GM21526 (cell line): ENCODE measurements at regions not wholly inside any gene's neighbourhood (a gene's known extent, or its start where the extent isn't known, plus 50 kb on each side); places are given as distances from the start of the nearest gene placed in this dataset.

ENCODE experiments used
- ATAC-seq: cut with Tn5 transposase; IDR thresholded peaks from one replicate; pipeline ENCODE4 v1.9.1; 2021; ENCODE audit warnings: moderate library complexity; ENCODE audit not compliant: unreplicated experiment, low FRiP score

DNA sequence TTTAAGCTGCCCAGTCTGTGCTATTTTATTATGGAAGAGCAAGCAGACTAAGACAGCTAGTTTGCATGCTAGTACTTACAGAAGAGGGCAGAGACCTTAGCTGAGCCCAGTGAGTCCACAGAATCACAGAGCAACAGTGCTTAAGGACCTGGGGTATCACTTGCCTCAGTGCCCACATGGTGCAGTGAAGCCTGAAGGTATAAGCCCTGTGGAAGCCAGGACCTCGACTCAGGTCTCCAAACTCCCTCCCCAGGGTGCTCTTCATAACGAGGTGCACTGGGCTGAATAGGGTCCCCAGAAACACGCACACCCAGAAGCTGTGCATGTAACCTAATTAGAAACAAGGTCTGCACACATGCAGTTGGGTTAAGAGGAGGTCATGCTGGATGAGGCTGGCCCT is 718.1 kb downstream of the GALR1 start:
- no peak for ATAC-seq

DNA sequence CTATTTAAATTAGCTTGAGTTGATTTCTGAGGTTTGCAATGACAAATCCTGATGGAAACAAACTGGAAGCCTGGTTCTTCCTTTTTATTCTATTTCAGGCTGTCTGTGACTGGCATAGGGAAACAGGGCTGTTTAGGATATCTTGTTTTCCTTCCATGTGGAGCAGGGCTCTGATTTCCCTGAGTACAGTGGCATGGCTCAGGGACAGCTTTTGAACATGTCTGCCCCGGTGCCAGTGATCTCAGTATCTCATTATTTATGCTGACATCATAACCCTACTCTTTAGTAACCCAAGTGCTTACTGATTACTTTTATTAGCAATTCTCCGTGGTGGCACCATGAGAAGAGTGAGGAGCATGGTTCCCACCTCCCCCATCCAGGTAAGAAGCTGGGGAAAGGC is 720.3 kb downstream of the GALR1 start:
- no peak for ATAC-seq

DNA sequence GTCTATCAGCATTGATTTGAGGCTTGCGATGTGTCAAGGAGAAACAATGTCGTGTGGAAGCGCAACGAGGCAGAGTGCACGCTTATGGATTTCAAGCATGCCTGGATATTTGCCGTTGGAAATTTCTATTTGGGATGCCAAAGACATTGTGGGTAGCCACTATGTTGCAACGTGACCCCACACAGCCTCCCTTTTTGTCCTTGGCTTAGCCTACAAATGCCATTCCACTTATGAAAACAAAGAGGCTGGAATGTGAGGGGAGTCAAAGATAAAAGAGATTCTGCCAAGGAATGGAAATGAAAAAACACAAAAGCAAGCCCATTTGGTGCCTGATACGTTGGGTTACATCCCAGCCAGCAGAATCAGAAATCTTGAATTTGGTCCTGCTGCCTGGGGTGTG is 721.2 kb downstream of the GALR1 start:
- no peak for ATAC-seq

DNA sequence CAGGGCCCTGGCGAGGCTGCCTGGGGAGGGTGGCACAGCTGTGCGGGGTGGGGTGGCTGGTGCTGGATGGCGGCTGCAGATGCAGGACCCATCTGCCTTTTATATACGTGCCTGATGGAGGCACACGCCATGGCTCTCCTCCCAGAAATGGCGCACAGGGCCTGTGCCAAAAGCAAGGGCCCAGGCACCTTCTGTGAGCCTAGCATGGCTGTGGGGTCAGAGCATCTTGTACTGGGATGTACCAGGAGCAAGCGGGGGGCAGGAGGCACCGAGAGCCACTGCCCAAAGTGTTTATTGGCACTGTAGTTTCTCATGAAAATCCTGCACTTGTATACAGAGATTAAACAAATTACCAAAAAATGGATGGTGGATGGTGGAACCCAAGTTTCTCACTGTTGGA is 724.1 kb downstream of the GALR1 start:
- ATAC-seq, result no peak

DNA sequence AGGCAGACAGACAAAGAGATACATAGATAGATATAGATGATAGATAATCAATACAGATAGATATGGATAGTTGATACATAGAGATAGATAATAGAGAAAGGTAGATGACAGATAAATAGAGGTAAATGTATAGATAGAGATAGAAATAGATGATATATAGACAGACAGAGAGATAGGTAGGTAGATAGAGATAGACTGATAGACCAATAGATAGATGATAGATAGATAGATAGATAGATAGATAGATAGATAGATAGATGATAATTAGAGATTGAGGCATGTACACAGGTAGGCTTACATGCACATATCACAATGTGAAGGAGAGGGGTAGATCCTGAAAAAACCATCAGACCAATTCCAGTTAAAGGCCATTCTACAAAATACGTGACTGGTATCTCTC is 724.7 kb downstream of the GALR1 start:
- no peak for ATAC-seq

DNA sequence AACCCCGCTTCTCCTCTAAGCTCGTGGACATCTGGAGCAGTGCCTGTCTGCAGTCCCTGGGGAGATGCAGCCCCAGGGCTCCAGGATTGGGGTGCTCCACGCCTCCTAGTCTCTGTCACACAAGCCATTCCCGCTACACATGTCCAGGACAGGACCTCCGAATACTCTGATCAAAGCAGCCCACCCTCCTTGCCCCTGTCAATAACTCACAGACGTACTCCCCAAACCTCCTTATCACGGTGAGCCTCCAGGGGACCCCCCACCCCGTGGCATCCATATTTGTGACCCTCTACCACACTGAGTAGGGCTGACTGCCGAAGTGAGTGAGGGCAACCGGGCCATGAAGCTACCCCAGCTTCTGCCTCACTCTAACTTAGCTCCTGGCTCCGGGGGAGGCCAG is 727.7 kb downstream of the GALR1 start:
- ATAC-seq, result no peak

DNA sequence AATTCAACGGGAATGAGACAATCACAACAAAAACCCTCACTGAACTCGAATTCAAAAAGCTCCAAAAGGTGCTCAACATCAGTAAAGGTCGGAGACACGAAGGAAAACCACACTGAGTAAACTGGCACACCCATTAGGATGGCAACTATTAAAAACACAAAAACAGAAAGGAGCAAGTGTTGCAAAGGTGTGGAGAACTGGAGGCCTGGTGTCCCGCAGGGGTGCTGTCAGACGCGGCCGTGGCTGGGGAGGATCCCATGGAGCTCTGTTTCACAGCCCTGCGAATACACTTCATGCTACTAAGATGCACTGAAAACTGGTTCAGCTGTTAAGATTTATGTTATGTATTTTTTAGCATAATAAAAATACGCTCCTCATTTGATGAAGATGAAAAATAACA is 730.6 kb downstream of the GALR1 start:
- no peak for ATAC-seq

DNA sequence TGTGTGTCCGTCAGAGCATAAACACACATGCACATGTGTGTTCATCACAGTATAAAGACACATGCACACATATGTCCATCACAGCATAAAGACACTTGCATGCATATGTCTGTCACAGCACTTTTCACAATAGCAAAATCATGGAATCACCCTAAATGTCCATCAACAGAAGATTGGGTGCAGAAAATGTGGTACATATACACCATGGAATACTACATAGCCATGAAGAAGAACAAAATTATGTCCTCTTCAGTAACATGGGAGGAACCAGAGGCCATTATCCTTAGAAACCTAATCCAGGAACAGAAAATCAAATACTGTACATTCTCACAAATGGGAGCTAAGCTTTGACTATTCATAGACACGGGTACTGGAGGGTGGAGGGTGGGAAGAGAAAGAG is 732.2 kb downstream of the GALR1 start:
- no peak for ATAC-seq

DNA sequence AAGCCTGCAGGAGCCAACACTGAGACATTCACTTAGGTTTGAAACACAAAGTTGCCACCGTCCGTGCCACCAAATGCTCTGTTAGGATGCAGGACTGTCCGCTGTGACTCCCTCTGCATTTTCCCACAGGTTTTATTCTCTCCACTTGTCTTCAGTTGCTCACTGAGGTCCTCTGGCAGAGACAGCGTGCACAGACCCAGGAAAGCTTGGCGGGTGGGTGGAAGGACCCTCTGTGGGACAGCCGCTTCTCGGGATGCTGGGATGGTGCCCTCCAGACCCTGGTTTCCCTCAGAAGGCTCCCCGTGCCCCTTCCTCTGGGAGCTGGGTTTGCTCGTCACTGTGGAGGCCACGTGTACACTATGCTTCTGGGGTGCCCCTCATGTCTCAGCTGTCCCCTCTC is 733.6 kb downstream of the GALR1 start:
- no peak for ATAC-seq

DNA sequence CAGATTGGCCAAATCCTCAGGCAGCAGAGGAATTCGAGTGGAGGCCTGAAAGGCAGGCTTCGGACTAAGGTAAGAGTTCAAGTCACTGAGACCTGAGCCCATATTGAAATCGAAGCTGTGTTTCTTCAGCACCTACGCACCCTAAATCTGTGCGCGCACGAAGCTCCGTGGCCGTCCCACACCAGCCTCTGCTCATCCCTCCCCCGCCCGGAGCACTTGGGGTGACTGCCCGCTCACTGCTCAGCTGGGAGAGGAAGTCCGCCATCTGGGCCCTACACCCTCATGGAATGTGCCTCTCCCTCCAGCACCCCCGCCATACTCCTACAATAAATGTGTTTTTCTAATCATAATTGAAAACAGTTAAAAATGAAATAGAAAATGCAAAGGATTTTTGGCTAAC is 734.5 kb downstream of the GALR1 start:
- ATAC-seq, result no peak

DNA sequence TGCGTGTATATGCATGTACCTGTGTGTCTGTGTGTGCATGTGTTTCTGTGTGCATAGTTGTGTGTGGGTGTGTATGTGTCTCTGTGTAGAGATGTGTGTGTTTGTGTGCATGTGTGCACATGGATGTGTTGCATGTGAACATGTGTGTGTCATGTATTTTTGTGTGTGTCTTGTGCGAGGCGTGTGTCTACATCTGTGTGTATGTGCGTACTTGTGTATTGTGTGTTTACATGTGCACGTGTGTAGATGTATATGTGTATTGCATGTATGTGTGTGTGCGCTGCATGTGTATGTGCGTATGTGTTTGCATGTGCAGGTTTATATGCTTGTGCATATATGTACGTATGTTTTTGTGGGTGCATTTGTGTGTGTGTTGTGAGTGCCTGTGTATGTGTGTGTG is 735.2 kb downstream of the GALR1 start:
- no peak for ATAC-seq

DNA sequence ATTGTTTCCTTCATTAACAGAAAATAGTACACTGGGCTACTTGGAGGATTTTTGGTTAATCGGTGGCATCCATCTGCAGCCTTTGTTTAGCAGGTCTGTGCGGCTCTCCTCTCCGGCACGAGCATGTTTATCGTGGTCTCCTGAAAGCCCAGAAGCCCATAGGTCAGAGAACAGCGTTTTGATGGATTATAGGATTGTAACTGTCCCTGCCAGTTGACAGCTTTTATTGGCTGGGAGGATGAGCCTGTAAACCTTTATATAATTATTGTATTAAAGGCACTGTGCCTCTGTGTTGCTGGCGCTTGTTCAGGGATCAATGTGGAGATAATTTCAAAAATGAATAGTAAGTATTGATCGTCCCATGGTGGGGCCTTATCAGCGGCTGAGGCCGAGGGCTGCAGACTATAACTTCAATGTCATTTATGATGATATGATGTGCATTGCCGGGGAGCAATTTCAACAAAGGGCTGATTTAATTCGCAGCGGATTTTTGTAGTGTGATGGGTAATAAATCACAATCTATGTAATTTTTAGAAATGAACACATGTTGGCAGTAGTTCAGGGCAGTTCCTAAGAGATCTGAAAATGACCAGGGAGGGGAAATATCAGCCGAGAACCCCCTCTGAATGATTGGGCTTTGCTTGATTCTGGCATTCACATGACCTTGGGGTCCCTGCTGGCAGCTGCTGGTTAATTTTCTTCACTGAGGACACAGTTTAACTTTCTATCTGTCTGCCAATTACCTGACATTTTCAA is 736.1 kb downstream of the GALR1 start:
- ATAC-seq, result no peak

DNA sequence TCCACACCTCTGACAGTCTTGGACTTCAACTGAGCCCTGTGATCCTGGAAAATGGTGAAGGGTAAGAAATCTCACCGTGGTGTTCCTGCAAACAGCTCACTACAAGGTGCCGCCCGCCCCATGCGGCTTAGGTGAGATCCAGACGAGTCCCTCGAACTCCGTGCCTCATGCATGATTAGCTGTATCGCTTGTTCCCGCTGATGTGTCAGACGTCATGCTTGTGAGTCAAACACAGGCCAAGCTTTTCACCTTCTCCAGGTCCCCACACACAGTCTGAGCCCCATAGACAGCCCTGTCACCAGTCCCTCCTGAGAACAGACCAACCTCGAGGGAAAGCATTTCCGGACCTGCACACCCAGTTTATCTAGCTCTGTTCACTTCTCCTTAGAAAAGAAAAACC is 740.5 kb downstream of the GALR1 start:
- ATAC-seq, result no peak

DNA sequence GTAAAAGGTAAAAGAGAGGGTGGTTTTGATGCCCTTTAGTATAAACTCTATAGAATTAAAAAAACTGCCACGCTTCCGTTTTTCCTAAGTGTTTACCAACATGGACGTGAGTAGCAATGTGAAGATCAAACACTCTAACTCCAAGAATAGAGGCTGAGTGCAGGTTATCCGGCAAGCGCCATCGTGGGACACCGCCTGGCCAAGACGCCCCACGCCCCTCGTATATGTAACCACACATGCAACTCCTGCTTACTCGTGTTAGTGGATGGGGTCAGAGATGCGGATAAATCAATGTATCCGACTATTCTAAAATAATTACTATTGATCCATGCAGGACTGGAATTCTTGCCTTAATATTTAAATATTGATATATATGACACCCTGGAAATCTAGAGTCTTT is 741.3 kb downstream of the GALR1 start:
- no peak for ATAC-seq

DNA sequence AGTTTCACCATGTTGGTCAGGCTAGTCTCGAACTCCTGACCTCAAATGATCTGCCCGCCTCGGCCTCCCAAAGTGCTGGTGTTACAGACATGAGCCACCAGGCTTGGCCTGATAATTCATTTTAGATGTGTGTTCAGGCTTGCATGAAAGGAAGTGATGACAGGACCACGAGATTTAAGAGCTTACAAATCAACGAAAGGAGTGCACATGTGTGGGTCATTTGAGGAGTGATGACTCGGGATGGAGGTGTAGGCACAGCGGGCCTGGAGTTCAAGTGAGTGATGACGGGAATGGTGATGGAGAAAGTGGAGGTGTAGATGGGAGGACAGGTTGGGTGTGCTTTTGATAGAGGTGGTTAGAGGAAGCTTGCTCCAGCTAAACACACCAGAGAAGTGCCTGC is 742.4 kb downstream of the GALR1 start:
- no peak for ATAC-seq

DNA sequence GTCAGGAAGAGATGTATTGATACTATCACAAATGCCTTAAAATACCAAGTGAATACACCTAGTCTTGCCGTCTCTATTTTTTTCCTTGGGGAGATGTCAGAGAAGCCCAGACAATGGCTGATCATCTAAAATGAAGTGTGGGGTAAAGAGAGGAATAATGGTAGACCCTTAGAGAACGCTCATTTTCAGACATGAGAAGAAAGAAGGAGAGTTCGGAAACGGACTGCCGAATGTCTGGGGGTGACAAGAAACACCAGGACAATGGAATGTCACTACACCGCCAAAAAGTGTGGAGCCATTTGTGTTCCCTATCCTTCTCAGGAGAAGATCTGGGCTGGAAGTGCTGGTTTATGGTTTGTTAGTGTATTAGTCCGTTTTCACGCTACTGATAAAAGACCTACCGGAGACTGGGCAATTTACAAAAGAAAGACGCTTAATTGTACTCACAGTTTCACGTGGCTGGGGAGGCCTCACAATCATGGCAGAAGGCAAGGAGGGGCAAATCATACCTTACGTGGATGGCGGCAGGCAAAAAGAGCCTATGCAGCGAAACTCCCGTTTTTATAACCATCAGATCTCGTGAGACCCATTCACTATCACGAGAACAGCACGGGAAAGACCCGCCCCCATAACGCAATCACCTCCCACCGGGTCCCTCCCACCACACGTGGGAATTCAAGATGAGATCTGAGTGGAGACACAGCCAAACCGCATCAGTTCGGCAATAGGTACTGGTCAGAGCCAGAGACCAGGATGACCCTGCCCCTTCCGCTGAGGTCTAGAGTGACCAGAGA is 743.7 kb downstream of the GALR1 start:
- ATAC-seq, result no peak

DNA sequence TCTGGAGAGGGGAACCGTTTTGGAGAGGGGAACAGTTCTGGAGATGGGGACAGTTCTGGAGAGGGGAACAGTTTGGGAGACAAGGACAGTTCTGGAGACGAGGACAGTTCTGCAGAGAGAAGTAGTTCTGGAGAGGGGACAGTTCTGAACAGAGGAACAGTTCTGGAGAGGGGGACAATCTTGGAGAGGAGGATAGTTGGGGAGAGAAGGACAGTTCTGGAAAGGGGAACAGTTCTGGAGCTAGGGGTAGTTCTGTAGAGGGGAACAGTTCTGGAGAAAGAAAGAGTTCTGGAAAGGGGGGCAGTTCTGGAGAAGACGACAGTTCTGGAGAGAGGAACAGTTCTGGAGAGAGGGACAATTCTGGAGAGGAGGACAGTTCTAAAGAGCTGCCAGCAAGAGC is 745.9 kb downstream of the GALR1 start:
- ATAC-seq, result no peak

DNA sequence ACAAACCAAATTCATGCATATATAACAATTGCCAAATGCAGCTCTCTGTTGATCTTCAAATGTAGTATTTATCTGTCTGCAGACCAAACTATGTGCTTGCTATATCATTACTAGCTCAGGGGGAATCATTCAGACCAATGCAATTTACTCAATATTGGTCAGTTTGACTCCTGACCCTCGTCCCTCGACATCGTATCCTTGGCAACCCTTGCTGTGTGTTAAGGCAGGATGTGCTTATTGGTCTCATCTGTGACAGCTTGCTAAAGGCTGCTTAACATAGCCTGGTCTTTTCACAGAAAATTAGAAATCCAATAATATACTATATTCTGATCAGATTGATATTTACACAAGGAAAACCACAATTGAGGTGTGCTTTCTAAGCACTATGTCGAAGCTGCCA is 747.1 kb downstream of the GALR1 start:
- no peak for ATAC-seq

DNA sequence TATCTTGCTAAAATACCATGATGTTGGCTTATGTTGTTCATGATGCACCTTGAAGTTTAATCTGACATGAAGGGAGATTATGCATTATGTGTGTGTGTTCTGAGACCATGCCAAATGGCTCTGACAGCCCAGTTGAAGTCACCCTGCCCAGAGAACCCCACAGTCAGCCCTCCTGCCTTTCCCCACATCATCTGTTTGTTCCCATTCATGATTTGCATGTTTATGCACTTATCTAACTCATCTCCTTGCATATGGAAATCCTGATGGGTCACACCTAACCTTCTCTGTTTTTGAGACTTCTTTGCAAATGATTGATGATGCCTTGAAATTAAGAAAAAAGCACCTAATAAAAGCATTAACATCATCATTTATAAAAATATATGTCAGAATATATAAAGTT is 752.2 kb downstream of the GALR1 start:
- no peak for ATAC-seq

DNA sequence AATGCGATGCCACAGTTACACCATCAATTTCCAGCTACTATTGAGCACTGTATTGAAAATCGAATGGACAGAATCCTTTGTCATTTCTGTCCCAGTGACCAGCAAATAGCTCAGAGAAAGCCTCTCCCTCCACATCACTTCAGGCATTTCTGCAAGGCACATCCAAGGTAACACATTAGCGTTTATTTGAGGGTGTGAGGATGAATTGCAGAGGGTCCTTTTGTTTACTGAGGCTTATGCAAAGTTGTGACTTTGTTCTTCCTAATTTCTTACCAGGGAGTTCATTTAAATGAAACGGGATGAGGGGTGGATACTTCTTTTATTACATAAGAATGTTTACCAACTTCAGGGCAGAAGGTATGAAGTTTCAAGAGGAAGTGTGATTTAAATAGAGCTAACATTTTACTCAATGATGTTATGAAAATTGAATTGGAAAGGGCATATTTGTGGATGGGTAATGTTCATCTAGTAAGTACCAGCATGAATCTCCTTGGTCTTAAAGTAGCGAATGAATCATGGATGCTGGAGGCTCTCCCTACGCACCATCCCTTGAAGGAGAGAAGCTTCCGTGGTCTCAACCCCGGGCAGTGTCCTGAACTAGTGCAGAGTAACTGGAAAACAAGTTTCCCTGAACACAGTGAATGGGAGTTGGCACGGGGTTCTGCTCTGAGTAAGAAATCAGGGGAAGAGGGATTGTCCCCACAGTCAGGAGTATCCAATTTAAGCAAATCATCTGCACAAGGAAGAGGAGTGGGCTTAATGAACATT is 756.5 kb downstream of the GALR1 start:
- no peak for ATAC-seq

DNA sequence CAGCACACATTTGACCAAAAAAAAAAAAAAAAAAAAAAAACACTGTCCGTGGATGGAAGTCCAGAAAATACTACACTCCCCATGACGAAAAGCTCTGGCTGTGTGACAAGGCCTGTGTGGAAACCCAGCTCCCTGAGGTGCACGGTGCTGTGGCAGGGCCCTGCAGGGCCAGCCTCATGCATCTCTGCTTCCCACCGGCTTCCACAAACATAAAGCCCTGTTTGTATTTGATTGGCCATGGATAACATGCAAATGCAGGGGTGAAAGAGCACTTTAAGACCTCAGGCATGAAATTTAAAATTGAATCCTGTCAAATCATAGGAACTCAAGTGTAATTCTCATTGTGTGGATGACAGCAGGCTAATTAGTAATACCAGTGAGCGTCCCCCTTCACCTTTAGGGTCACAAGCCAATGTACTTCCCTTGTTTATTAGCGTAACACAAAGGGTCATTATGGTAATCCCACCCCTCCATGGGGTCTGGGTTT is 757.2 kb downstream of the GALR1 start:
- no peak for ATAC-seq
